ENCODE measurements at regions not wholly inside any gene's neighbourhood (a gene's known extent, or its start where the extent isn't known, plus 50 kb on each side); places are given as distances from the start of the nearest gene placed in this dataset.
"Not testable (repeated sequence)": the region's sequence is repeated elsewhere in the genome, so short reads cannot be mapped to it uniquely, and the experiment has no call there.

DNA sequence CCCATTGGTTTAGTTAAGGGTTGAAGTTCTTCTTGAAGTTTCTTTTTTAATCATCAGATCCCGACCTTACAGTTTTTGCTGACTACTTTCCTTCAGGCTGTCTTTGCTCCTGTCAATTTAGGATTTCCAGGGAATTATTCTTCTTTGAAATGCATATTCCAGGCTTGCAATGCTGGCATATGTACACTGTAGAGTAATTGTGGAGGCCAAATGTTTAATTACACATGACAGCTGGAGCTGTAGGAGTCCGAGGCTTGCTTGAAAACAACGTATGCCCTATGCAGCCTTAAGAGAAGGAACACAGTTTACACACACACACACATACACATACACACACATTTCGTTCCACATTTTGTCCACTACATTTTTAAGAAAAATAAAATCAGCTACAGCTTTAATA is 602.3 kb downstream of the TMEM182 start:
- Histone ChIP-seq H3K27me3 (ENCODE audit: control insufficient read depth in 1 of 2, insufficient read depth in 2 of 2, low read length in 2 of 2) (no peaks in the 10 kb centered on the region), H3K4me1 (ENCODE audit: control insufficient read depth, insufficient read depth, low read length) (no peaks in the 10 kb centered on the region), H3K9me3 (ENCODE audit: control insufficient read depth in 2 of 2, low read length in 2 of 2) (no peaks in the 10 kb centered on the region), H3K4me3 (ENCODE audit: low read length in 2 of 2) (no peak overlapping the region), H3K36me3 (ENCODE audit: control insufficient read depth in 2 of 2, insufficient read depth in 2 of 2, low read length in 2 of 2) (no peaks in the 10 kb centered on the region), H3K27ac (ENCODE audit: low read length) (no peak overlapping the region), H3K9ac (ENCODE audit: low read length in 2 of 2) (no peak overlapping the region)

DNA sequence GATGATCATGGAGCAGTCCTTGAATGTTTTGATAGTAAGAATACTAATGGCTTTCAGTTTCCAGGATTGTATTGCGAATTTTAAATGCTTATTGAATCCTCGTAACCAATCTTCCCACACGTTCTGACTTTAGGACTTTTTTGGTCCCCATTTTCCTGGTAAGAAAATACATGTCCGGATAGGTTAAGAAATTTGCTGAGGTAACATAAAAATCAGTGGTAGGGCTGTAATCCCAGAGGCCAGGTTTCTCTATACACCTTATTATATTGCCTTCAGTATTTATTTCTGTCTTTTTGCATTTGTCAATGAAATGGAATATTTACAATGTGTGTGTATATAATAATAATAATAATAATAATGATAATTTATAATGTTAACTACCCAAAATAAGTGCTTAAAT is 603.2 kb downstream of the TMEM182 start:
- Histone ChIP-seq H3K36me3 (ENCODE audit: control insufficient read depth in 2 of 2, insufficient read depth in 2 of 2, low read length in 2 of 2) (no peaks in the 10 kb centered on the region), H3K9me3 (ENCODE audit: control insufficient read depth in 2 of 2, low read length in 2 of 2) (no peaks in the 10 kb centered on the region), H3K4me3 (ENCODE audit: low read length in 2 of 2) (no peak overlapping the region), H3K9ac (ENCODE audit: low read length in 2 of 2) (no peak overlapping the region), H3K4me1 (ENCODE audit: control insufficient read depth, insufficient read depth, low read length) (no peaks in the 10 kb centered on the region), H3K27ac (ENCODE audit: low read length) (no peak overlapping the region), H3K27me3 (ENCODE audit: control insufficient read depth in 1 of 2, insufficient read depth in 2 of 2, low read length in 2 of 2) (no peaks in the 10 kb centered on the region)

DNA sequence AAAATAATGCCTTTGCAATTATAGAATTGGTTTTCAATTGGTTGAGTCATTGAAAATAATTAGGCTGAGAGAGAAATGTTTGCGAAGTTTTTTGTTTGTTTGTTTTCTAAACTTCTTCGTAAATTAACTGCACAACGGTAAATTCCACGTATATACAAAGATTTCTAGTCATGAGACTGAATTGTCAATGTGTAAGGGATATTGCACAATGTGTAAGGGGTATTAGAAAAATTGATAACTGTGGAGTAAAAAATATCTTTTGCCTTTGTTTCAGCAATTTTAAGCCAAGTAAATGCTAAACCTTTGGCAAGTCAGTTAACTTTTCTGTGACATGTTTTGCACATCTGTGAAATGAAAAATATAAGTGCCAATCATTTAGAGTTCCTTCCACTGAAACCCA is 606.0 kb downstream of the TMEM182 start:
- Histone ChIP-seq H3K9me3 (ENCODE audit: control insufficient read depth in 2 of 2, low read length in 2 of 2) (no peaks in the 10 kb centered on the region), H3K27me3 (ENCODE audit: control insufficient read depth in 1 of 2, insufficient read depth in 2 of 2, low read length in 2 of 2) (no peaks in the 10 kb centered on the region), H3K4me3 (ENCODE audit: low read length in 2 of 2) (no peak overlapping the region), H3K4me1 (ENCODE audit: control insufficient read depth, insufficient read depth, low read length) (no peaks in the 10 kb centered on the region), H3K9ac (ENCODE audit: low read length in 2 of 2) (no peak overlapping the region), H3K36me3 (ENCODE audit: control insufficient read depth in 2 of 2, insufficient read depth in 2 of 2, low read length in 2 of 2) (no peaks in the 10 kb centered on the region), H3K27ac (ENCODE audit: low read length) (no peak overlapping the region)

DNA sequence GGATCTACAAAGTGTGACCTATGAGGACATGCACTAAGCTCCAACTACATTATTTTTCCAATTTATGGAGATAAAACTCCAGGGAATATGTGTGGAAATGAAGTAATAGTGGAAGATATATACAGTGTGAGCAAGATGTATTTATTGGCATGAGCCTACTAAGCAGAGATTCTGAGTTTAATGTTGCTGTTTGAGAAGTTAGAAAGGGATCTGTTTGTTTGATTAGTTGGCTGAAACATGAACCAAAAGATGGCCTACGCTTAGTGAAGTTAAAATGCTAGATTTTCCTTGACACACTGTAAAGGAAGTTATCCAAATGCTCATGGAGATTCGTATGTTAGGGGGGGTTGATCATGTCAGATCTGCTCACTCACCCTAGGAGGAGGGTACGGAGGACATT is 621.7 kb downstream of the TMEM182 start:
- Histone ChIP-seq H3K9me3 (ENCODE audit: control insufficient read depth in 2 of 2, low read length in 2 of 2) (peaks cover 0 to 3% of the 10 kb centered on the region in 2 donors), H3K36me3 (ENCODE audit: control insufficient read depth in 2 of 2, insufficient read depth in 2 of 2, low read length in 2 of 2) (no peaks in the 10 kb centered on the region), H3K9ac (ENCODE audit: low read length in 2 of 2) (no peak overlapping the region), H3K27me3 (ENCODE audit: control insufficient read depth in 1 of 2, insufficient read depth in 2 of 2, low read length in 2 of 2) (no peaks in the 10 kb centered on the region), H3K27ac (ENCODE audit: low read length) (no peak overlapping the region), H3K4me1 (ENCODE audit: control insufficient read depth, insufficient read depth, low read length) (no peaks in the 10 kb centered on the region), H3K4me3 (ENCODE audit: low read length in 2 of 2) (no peak overlapping the region)

DNA sequence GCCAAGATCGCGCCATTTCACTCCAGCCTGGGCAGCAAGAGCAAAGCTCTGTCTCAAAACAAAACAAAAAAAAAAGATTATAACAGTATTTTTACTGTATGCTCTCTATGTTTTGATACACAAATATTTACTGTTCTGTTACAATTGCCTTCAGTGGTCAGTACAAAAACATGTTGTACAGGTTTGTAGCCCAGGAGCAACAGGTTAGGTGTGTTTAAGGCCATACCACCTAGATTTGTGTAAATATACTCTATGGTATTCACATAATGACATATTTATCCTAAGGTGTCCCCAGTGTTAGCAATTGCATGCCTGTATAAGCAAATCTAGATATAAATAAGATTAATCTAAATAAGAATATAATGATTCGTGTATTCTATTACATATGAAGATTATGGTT is 625.0 kb downstream of the TMEM182 start:
- Histone ChIP-seq H3K27ac (ENCODE audit: low read length) (no peak overlapping the region), H3K4me3 (ENCODE audit: low read length in 2 of 2) (no peak overlapping the region), H3K4me1 (ENCODE audit: control insufficient read depth, insufficient read depth, low read length) (no peaks in the 10 kb centered on the region), H3K9ac (ENCODE audit: low read length in 2 of 2) (no peak overlapping the region), H3K27me3 (ENCODE audit: control insufficient read depth in 1 of 2, insufficient read depth in 2 of 2, low read length in 2 of 2) (no peaks in the 10 kb centered on the region), H3K36me3 (ENCODE audit: control insufficient read depth in 2 of 2, insufficient read depth in 2 of 2, low read length in 2 of 2) (no peaks in the 10 kb centered on the region), H3K9me3 (ENCODE audit: control insufficient read depth in 2 of 2, low read length in 2 of 2) (no peaks in the 10 kb centered on the region)

DNA sequence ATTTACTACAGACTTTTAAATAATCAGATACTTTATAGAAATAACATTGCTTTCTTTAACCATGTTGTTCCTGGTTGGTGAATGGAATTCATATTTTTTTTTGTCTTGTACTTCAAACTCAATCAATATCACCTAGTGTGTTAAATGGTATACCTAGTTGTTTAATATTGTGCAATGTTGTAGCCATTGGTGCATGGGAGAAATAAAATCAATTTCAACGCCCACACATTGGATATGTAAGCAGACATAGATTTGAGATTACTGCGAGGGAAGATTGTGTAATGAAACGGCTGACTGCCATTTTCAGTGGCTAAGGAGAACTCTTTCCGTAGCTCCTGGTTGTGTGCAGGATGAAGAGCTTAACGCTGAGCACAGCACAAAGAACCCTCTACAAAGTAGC is 626.1 kb downstream of the TMEM182 start:
- no peak overlapping the region for H3K27ac ChIP-seq (ENCODE audit: low read length)
- no peaks in the 10 kb centered on the region for H3K4me1 ChIP-seq (ENCODE audit: control insufficient read depth, insufficient read depth, low read length)
- H3K36me3 ChIP-seq (ENCODE audit: control insufficient read depth in 2 of 2, insufficient read depth in 2 of 2, low read length in 2 of 2): no peaks in the 10 kb centered on the region
- no peak overlapping the region for H3K4me3 ChIP-seq (ENCODE audit: low read length in 2 of 2)
- H3K9me3 ChIP-seq (ENCODE audit: control insufficient read depth in 2 of 2, low read length in 2 of 2): no peaks in the 10 kb centered on the region
- H3K27me3 ChIP-seq (ENCODE audit: control insufficient read depth in 1 of 2, insufficient read depth in 2 of 2, low read length in 2 of 2): no peaks in the 10 kb centered on the region
- H3K9ac ChIP-seq (ENCODE audit: low read length in 2 of 2): no peak overlapping the region

DNA sequence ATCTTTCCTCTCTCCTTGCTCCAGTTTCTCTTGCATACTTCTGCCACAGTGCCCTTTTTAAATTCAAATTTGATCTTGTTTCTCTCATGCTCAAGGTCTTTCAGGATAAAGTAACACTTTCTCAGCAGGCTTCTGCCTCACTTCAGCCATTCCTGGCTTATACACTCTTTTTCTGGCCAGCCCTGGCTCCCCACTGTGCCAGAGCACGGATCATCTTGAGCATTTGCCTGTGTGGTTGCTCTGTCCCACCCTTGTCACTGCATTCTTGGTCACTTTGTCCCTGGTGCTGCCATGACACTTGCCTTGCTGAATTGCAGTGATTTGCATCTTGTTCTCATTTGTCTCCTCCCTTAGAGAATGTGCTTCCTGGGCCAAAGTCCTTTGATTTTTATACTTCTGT is 634.3 kb downstream of the TMEM182 start:
- Histone ChIP-seq H3K4me1 (ENCODE audit: control insufficient read depth, insufficient read depth, low read length) (no peaks in the 10 kb centered on the region), H3K36me3 (ENCODE audit: control insufficient read depth in 2 of 2, insufficient read depth in 2 of 2, low read length in 2 of 2) (no peaks in the 10 kb centered on the region), H3K4me3 (ENCODE audit: low read length in 2 of 2) (no peak overlapping the region), H3K9me3 (ENCODE audit: control insufficient read depth in 2 of 2, low read length in 2 of 2) (no peaks in the 10 kb centered on the region), H3K9ac (ENCODE audit: low read length in 2 of 2) (no peak overlapping the region), H3K27me3 (ENCODE audit: control insufficient read depth in 1 of 2, insufficient read depth in 2 of 2, low read length in 2 of 2) (no peaks in the 10 kb centered on the region), H3K27ac (ENCODE audit: low read length) (no peak overlapping the region)

DNA sequence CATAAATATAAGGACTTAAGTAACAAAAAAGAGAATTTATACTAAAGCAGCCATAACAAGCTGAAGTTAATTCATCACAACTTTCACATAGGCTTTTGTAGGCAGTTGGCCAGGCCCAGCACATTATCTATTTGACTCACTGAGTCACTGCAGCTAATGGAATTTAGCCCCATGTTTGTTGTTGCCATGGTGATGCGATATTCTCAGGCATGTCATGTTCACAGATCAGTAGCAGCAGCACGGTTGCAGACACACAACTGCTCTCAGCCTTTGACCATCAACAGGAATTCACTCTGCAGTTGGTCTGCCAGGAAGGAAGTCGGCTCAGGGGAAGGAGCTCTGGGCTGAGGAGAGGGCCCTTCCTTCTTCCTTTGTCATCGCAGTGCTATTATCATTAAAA is 639.8 kb downstream of the TMEM182 start:
- no peaks in the 10 kb centered on the region for H3K4me1 ChIP-seq (ENCODE audit: control insufficient read depth, insufficient read depth, low read length)
- no peaks in the 10 kb centered on the region for H3K9me3 ChIP-seq (ENCODE audit: control insufficient read depth in 2 of 2, low read length in 2 of 2)
- H3K27ac ChIP-seq (ENCODE audit: low read length): no peak overlapping the region
- H3K9ac ChIP-seq (ENCODE audit: low read length in 2 of 2): no peak overlapping the region
- H3K36me3 ChIP-seq (ENCODE audit: control insufficient read depth in 2 of 2, insufficient read depth in 2 of 2, low read length in 2 of 2): no peaks in the 10 kb centered on the region
- no peak overlapping the region for H3K4me3 ChIP-seq (ENCODE audit: low read length in 2 of 2)
- H3K27me3 ChIP-seq (ENCODE audit: control insufficient read depth in 1 of 2, insufficient read depth in 2 of 2, low read length in 2 of 2): no peaks in the 10 kb centered on the region

DNA sequence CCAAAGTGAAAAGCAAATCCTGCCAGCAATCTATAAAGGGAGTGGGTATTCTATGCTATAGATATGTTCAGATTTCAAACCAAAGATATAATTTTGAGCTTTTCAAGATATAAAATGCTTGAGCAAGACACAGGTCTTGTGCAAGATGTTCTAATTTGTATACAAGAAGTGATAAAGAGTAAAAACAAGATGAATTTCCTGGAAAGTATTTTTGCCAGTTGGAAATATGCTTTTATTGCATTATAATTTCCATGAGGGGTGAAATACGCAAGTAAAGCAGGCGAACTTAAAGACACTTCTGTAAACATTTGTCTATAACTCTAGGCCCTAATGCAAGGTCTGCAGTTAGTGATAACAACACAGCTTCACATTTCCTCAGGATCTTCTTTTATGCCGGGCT is 640.5 kb downstream of the TMEM182 start:
- H3K9me3 ChIP-seq (ENCODE audit: control insufficient read depth in 2 of 2, low read length in 2 of 2): no peaks in the 10 kb centered on the region

DNA sequence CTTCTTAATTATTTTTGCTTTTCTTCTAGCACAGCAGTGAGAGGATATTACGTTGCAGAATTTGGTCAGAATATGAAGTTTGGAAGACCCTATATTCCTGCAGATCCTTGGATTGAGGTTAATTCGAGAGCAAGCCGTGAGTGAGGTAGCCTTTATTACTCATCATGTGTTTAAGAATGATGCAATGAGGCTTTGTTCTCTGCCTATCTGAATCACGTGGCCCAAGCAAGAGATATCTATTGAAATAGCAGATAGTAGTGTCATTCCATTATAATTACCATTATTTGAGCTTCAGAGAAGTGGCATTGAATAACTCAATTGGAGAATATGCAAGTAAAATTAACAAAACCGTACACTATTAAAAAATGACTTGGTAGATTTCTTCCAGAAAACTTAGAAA is 641.1 kb downstream of the TMEM182 start:
- no peaks in the 10 kb centered on the region for H3K27me3 ChIP-seq (ENCODE audit: control insufficient read depth in 1 of 2, insufficient read depth in 2 of 2, low read length in 2 of 2)
- H3K4me3 ChIP-seq (ENCODE audit: low read length in 2 of 2): no peak overlapping the region
- H3K36me3 ChIP-seq (ENCODE audit: control insufficient read depth in 2 of 2, insufficient read depth in 2 of 2, low read length in 2 of 2): no peaks in the 10 kb centered on the region
- no peak overlapping the region for H3K27ac ChIP-seq (ENCODE audit: low read length)
- no peaks in the 10 kb centered on the region for H3K4me1 ChIP-seq (ENCODE audit: control insufficient read depth, insufficient read depth, low read length)
- no peak overlapping the region for H3K9ac ChIP-seq (ENCODE audit: low read length in 2 of 2)
- H3K9me3 ChIP-seq (ENCODE audit: control insufficient read depth in 2 of 2, low read length in 2 of 2): no peaks in the 10 kb centered on the region

More for the DNA sequence above, 640.5 kb downstream of the TMEM182 start:
- Histone ChIP-seq H3K27me3 (ENCODE audit: control insufficient read depth in 1 of 2, insufficient read depth in 2 of 2, low read length in 2 of 2) (no peaks in the 10 kb centered on the region), H3K27ac (ENCODE audit: low read length) (no peak overlapping the region), H3K4me3 (ENCODE audit: low read length in 2 of 2) (no peak overlapping the region), H3K9ac (ENCODE audit: low read length in 2 of 2) (no peak overlapping the region), H3K36me3 (ENCODE audit: control insufficient read depth in 2 of 2, insufficient read depth in 2 of 2, low read length in 2 of 2) (no peaks in the 10 kb centered on the region), H3K4me1 (ENCODE audit: control insufficient read depth, insufficient read depth, low read length) (no peaks in the 10 kb centered on the region)

DNA sequence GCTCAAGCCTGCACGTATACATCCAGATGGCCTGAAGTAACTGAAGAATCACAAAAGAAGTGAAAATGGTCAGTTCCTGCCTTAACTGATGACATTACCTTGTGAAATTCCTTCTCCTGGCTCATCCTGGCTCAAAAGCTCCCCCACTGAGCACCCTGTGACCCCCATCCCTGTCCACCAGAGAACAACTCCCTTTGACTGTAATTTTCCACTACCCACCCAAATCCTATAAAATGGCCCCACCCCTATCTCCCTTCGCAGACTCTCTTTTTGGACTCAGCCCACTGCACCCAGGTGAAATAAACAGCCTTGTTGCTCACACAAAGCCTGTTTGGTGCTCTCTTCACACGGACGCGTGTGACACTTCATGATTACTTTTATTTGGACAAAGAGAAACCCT is 641.6 kb downstream of the TMEM182 start:
- H3K9ac ChIP-seq (ENCODE audit: low read length in 2 of 2); H3K4me3 ChIP-seq (ENCODE audit: low read length in 2 of 2); H3K27me3 ChIP-seq (ENCODE audit: control insufficient read depth in 1 of 2, insufficient read depth in 2 of 2, low read length in 2 of 2); H3K27ac ChIP-seq (ENCODE audit: low read length); H3K4me1 ChIP-seq (ENCODE audit: control insufficient read depth, insufficient read depth, low read length); H3K36me3 ChIP-seq (ENCODE audit: control insufficient read depth in 2 of 2, insufficient read depth in 2 of 2, low read length in 2 of 2); H3K9me3 ChIP-seq (ENCODE audit: control insufficient read depth in 2 of 2, low read length in 2 of 2): not testable (repeated sequence)

DNA sequence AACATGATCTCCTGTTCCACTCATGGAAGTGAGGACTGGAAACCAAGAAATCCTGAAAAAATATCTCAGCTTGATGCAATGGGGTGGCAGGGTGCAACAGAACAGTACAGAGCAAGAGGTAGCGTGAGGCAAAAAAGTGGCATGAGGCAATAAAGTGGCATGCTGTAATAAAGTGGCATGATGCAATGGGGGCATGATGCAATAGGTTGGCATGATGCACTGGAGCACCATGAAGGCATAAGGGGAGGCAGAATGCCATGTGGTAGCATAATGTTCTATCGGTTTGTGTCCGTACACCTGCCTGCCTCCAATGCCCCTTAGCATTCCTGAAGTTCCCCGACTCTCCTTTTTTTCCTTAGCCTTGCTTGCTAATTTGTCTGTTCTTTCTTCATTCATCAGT is 648.4 kb downstream of the TMEM182 start:
- H3K27ac ChIP-seq (ENCODE audit: low read length): no peak overlapping the region
- no peaks in the 10 kb centered on the region for H3K36me3 ChIP-seq (ENCODE audit: control insufficient read depth in 2 of 2, insufficient read depth in 2 of 2, low read length in 2 of 2)
- no peak overlapping the region for H3K9ac ChIP-seq (ENCODE audit: low read length in 2 of 2)
- H3K27me3 ChIP-seq (ENCODE audit: control insufficient read depth in 1 of 2, insufficient read depth in 2 of 2, low read length in 2 of 2): no peaks in the 10 kb centered on the region
- H3K4me1 ChIP-seq (ENCODE audit: control insufficient read depth, insufficient read depth, low read length): no peaks in the 10 kb centered on the region
- H3K9me3 ChIP-seq (ENCODE audit: control insufficient read depth in 2 of 2, low read length in 2 of 2): no peaks in the 10 kb centered on the region
- no peak overlapping the region for H3K4me3 ChIP-seq (ENCODE audit: low read length in 2 of 2)

Data from stomach smooth muscle (tissue), 2 donors.